Stimulated activated effector memory CD8-positive, alpha-beta T cell treated with anti-CD3 and anti-CD28 coated beads, Interleukin-12 subunit alpha, Interleukin-12 subunit beta, amount 100 ng/mL, for 72 hours (primary cell): ENCODE measurements at regions not wholly inside any gene's neighbourhood (a gene's known extent, or its start where the extent isn't known, plus 50 kb on each side); places are given as distances from the start of the nearest gene placed in this dataset.

Experiments
- ATAC-seq: fragments of 150-1000 bp; cut with Tn5 transposase; 2 replicates; pipeline ENCODE4 v1.10.0; 2021
- DNase-seq, 2 donors: peaks; one replicate each; pipeline ENCODE4 v3.0.0; 2021 to 2022; ENCODE audit warnings: low spot score in 2 of 2
- H3K27ac Mint-ChIP-seq: one replicate; pipeline ENCODE4 v1.8.0; 2022; ENCODE audit warnings: mild to moderate bottlenecking, mixed read lengths
- H3K36me3 Mint-ChIP-seq: one replicate; pipeline ENCODE4 v1.8.0; 2022; ENCODE audit warnings: mild to moderate bottlenecking, mixed read lengths
- H3K4me1 Mint-ChIP-seq: one replicate; pipeline ENCODE4 v1.8.0; 2022; ENCODE audit warnings: mixed read lengths
- H3K4me3 Mint-ChIP-seq: one replicate; pipeline ENCODE4 v1.8.0; 2022; ENCODE audit warnings: mild to moderate bottlenecking, mixed read lengths
- H3K9me3 Mint-ChIP-seq: one replicate; pipeline ENCODE4 v1.8.0; 2022; ENCODE audit warnings: mixed read lengths

- no peaks in the 10 kb centered on the region for H3K36me3 Mint-ChIP-seq
- no peaks in the 10 kb centered on the region for H3K4me1 Mint-ChIP-seq
- no peak for DNase-seq
- no peak overlapping the region for H3K27ac Mint-ChIP-seq
- ATAC-seq = no peak
- no peaks in the 10 kb centered on the region for H3K9me3 Mint-ChIP-seq
- H3K4me3 Mint-ChIP-seq = no peak overlapping the region
Observed at GRCh38 chr2:88318071-88318955, 134.2 kb downstream of the FOXI3 start.

DNA sequence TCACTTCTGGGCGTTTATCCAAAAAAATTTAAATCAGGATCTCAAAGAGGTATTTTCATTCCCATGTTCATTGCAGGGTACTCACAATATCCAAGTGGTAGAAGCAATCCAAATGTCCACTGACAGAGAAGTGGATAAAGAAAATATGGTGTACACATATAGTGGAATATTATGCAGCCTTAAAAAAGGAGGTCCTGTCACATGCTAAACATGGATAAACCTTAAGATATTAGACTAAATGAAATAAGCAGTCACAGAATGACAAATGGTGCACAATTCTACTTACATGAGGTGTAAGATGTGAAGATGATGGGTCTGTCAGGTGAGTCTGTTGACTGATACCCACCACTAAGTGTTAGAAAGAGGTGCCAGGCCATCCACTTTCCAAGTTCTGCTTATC, 140.6 kb downstream of the THNSL2 start:
- Mint-ChIP-seq H3K4me1 (no peaks in the 10 kb centered on the region), H3K9me3 (peaks cover 5% of the 10 kb centered on the region), H3K27ac (no peak overlapping the region), H3K4me3 (no peak overlapping the region), H3K36me3 (no peaks in the 10 kb centered on the region)
- ATAC-seq = no peak
- no peak for DNase-seq

DNA sequence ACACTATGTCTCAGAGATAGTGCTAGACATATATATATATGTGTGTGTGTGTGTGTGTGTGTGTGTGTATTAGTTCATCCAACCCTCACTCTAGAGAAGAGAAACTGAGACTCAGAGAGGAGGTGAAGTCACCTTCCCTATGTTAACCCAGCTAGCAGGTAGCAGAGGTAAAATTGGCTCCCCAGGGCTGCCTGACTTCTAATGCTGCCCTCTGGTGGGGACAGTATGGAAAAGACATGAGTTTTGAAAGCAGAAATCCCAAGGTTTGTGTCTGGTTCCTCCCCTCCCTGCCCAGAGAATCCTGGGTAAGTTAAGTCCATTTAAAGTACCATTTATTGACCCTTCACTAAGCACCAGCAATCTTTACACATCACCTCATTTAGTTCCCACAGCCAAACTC, 137.7 kb downstream of the THNSL2 start:
- Mint-ChIP-seq H3K4me3 (no peak overlapping the region), H3K27ac (no peak overlapping the region), H3K4me1 (no peaks in the 10 kb centered on the region), H3K36me3 (no peaks in the 10 kb centered on the region), H3K9me3 (peaks cover 5% of the 10 kb centered on the region)
- DNase-seq (no peak), ATAC-seq (no peak)

- Mint-ChIP-seq H3K27ac (no peak overlapping the region), H3K4me1 (no peaks in the 10 kb centered on the region)
- no peak for ATAC-seq
Observed at GRCh38 chr2:88303865-88304264, 133.7 kb downstream of the THNSL2 start.

GRCh38 chr2:88296247-88296646, 126.1 kb downstream of the THNSL2 start:
- Mint-ChIP-seq H3K4me3 (no peak overlapping the region), H3K9me3 (no peaks in the 10 kb centered on the region), H3K27ac (no peak overlapping the region), H3K36me3 (no peaks in the 10 kb centered on the region), H3K4me1 (no peaks in the 10 kb centered on the region)
- DNase-seq (no peak), ATAC-seq (no peak)

More at GRCh38 chr2:88303865-88304264, 133.7 kb downstream of the THNSL2 start:
- no peak for DNase-seq
- no peaks in the 10 kb centered on the region for H3K36me3 Mint-ChIP-seq
- no peak overlapping the region for H3K4me3 Mint-ChIP-seq
- peaks cover 3% of the 10 kb centered on the region for H3K9me3 Mint-ChIP-seq

GRCh38 chr2:88283886-88284592, 113.9 kb downstream of the THNSL2 start:
- no peak for ATAC-seq
- no peaks in the 10 kb centered on the region for H3K9me3 Mint-ChIP-seq

GRCh38 chr2:88281302-88282217, 111.4 kb downstream of the THNSL2 start:
- ATAC-seq = peak; percentile 37
- Mint-ChIP-seq H3K4me3 (no peak overlapping the region), H3K9me3 (no peaks in the 10 kb centered on the region), H3K4me1 (no peaks in the 10 kb centered on the region), H3K27ac (no peak overlapping the region), H3K36me3 (no peaks in the 10 kb centered on the region)
- DNase-seq = no peak

More at GRCh38 chr2:88283886-88284592, 113.9 kb downstream of the THNSL2 start:
- Mint-ChIP-seq H3K4me1 (no peaks in the 10 kb centered on the region), H3K4me3 (no peak overlapping the region), H3K27ac (no peak overlapping the region), H3K36me3 (no peaks in the 10 kb centered on the region)
- DNase-seq = no peak

DNA sequence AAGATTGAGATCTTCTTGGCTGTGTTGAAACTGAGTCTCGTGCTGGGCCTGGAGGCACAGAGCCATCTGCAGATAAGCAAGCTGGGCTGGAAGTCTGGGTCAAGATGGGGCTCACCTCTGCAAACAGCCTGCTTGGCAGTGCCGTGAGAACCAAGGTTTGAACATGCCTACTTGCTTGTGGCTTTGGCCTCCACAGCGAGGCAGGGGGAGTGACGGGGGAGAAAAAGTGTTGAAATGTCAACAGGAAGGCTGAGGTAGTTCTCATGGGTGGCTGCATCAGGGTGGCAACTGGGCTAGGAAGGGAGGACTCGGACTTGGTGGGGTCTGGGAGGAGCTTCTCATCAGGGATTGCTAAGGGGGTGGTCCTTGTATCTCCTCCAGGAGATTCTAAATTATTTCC, 99.7 kb downstream of the THNSL2 start:
- Mint-ChIP-seq H3K36me3 (no peaks in the 10 kb centered on the region), H3K4me3 (no peak overlapping the region), H3K4me1 (peaks cover 16% of the 10 kb centered on the region), H3K9me3 (no peaks in the 10 kb centered on the region), H3K27ac (peak overlapping the region; percentile 9)
- DNase-seq (no peak), ATAC-seq (peak; percentile 42)

DNA sequence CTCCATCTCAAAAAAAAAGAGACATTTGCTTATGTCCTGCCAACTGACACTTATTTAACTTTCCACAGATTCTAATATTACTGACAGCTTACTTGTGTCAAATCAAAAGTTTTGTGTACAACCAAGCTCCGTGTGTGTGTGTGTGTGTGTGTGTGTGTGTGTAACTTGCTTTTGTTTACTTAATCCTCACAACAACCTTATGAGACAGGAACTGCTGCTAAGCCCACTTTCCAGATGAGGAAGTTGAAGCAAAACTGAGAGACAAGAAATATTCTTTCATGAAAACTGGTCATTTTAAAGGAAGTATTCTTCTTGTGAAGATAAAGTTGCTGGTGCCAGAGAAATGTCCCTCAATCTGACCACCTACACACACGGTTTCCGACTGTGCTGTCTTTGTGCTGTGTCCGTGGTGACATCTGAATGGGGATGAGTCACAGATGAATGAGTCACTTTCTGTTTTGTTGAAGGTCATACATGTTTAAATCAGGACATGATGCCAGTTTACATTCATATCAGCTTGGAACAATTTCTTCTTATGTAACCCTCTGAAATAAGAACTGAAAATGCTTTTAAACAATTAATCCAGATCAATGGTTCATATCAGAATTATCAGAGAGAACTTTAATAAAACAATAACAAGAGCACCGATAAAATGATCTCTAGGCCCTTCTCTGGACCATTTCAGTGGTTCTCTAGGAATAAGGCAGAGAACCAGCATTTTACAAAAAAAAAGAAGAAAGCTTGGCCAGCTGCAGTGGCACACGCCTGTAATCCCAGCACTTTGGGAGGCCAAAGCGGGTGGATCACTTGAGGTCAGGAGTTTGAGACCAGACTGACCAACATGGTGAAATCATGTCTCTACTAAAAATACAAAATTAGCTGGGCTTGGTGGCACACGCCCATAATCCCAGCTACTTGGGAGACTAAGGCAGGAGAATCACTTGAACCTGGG, 95.5 kb downstream of the THNSL2 start:
- no peaks in the 10 kb centered on the region for H3K9me3 Mint-ChIP-seq
- H3K4me3 Mint-ChIP-seq = no peak overlapping the region
- H3K4me1 Mint-ChIP-seq = peaks cover 16% of the 10 kb centered on the region
- H3K27ac Mint-ChIP-seq = peak overlapping the region; percentile 10
- no peaks in the 10 kb centered on the region for H3K36me3 Mint-ChIP-seq
- peak; percentile 91 for ATAC-seq
- no peak for DNase-seq

GRCh38 chr2:88263861-88264260, 93.7 kb downstream of the THNSL2 start:
- H3K27ac Mint-ChIP-seq = no peak overlapping the region
- DNase-seq (no peak), ATAC-seq (no peak)
- peaks cover 6% of the 10 kb centered on the region for H3K4me1 Mint-ChIP-seq
- no peaks in the 10 kb centered on the region for H3K9me3 Mint-ChIP-seq
- H3K4me3 Mint-ChIP-seq = no peak overlapping the region
- no peaks in the 10 kb centered on the region for H3K36me3 Mint-ChIP-seq

- H3K4me3 Mint-ChIP-seq = no peak overlapping the region
- H3K36me3 Mint-ChIP-seq = no peaks in the 10 kb centered on the region
- H3K27ac Mint-ChIP-seq = no peak overlapping the region
- H3K4me1 Mint-ChIP-seq = peaks cover 6% of the 10 kb centered on the region
- H3K9me3 Mint-ChIP-seq = no peaks in the 10 kb centered on the region
- DNase-seq (no peak), ATAC-seq (no peak)
Observed at GRCh38 chr2:88261725-88262124, 91.6 kb downstream of the THNSL2 start.

DNA sequence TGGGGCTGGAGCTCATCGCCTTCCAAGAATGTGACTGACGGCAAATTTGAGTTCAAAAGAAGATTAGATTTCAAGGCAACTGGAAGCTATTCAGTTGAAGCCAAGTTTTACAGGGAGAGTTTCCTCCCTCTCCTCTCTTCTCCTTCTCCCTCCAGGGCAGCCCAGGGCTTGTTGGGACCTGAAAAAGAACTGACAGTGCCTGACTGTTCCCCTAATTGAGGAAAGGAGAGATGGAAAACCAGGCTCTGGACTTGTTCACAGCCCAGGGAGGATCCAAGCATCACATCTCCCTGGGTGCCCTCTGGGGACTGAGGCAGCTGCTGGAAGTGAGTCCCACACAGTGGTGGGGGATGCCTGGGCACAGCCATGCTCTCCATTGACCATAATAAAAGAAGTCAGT, 88.1 kb downstream of the THNSL2 start:
- H3K4me3 Mint-ChIP-seq = no peak overlapping the region
- H3K36me3 Mint-ChIP-seq = no peaks in the 10 kb centered on the region
- no peak overlapping the region for H3K27ac Mint-ChIP-seq
- H3K9me3 Mint-ChIP-seq = no peaks in the 10 kb centered on the region
- peaks cover 1% of the 10 kb centered on the region for H3K4me1 Mint-ChIP-seq
- ATAC-seq (no peak), DNase-seq (no peak)

DNA sequence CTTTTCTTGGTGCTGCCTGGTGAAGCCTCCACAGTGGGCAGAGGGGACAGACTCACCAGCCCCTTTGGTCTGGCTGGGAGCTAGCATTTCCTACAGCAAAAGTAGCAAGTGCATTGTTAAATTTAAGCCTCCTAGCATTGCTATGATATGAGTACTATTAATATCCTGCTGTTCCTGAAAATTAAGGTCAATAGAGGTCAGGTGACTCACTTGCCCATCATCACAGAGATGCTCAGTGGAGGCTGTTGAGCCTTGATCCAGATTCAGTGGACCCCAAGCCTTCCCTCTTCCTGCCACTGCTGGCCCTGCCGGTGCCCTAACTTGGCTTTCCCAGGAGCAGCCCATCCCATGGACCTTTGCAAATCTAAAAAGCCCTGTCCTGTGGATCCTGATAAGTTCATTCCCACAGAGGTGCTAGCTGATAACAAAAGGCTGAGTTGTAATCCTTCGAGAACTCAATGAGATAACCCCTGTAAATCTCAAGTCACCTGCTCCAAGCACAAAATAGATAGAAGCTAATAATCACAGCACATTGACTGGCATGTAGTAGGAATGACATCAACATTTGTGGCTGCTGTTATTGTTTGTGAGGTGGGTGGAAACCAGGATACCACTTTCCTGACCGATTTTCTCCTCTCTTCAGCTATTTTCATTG, 84.4 kb downstream of the THNSL2 start:
- H3K9me3 Mint-ChIP-seq = no peaks in the 10 kb centered on the region
- H3K36me3 Mint-ChIP-seq = no peaks in the 10 kb centered on the region
- H3K4me3 Mint-ChIP-seq = no peak overlapping the region
- H3K27ac Mint-ChIP-seq = no peak overlapping the region
- ATAC-seq (no peak), DNase-seq (no peak)
- H3K4me1 Mint-ChIP-seq = peaks cover 6% of the 10 kb centered on the region

DNA sequence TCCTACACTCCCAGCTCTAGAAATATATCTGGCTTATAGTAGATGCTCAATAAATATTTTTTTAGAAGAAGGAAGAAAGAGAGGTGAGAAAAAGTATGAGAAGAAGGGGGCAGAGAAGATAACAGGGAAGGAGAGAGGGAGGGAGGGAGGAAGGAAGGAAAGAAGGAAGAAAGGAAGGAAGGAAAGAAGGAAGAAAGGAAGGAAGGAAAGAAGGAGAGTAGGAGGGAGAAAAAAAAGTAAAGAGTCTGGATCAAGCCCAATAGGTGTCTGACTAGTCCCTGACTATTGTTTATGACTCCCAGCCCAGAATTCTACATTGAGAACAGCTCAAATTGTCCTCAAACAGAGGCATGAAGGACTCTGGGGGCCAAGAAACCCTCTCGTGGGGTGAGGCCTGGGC, 83.9 kb downstream of the THNSL2 start:
- Mint-ChIP-seq H3K4me3 (no peak overlapping the region), H3K36me3 (no peaks in the 10 kb centered on the region), H3K9me3 (no peaks in the 10 kb centered on the region), H3K27ac (no peak overlapping the region), H3K4me1 (peaks cover 6% of the 10 kb centered on the region)
- ATAC-seq (no peak), DNase-seq (no peak)
